ENCODE measurements at regions not wholly inside any gene's neighbourhood (a gene's known extent, or its start where the extent isn't known, plus 50 kb on each side); places are given as distances from the start of the nearest gene placed in this dataset.

- intact Hi-C loops (cut with DNase I; ENCODE audit: low total_unique reads) (no loop called here), in situ Hi-C loops (cut with MboI; ENCODE audit: low pct_ligation_motif_present in 1 of 4, low pct_unique_long_range_greater_than_20kb in 1 of 4, low sequenced_read_pairs in 3 of 4) (no loop called here)
- no peak overlapping the region for H3K27ac ChIP-seq
- no peaks in the 10 kb centered on the region for H3K9me3 ChIP-seq
- H3K4me1 ChIP-seq, result no peaks in the 10 kb centered on the region
- TF ChIP-seq POLR2A (IDR thresholded peaks at IDR 0.05), result no peak
- no peak for TF ChIP-seq POLR2AphosphoS5 (IDR thresholded peaks at IDR 0.05)
- TF ChIP-seq EP300 (IDR thresholded peaks at IDR 0.05; ENCODE audit: low read depth), result no peak
- TF ChIP-seq, protein P1, sequence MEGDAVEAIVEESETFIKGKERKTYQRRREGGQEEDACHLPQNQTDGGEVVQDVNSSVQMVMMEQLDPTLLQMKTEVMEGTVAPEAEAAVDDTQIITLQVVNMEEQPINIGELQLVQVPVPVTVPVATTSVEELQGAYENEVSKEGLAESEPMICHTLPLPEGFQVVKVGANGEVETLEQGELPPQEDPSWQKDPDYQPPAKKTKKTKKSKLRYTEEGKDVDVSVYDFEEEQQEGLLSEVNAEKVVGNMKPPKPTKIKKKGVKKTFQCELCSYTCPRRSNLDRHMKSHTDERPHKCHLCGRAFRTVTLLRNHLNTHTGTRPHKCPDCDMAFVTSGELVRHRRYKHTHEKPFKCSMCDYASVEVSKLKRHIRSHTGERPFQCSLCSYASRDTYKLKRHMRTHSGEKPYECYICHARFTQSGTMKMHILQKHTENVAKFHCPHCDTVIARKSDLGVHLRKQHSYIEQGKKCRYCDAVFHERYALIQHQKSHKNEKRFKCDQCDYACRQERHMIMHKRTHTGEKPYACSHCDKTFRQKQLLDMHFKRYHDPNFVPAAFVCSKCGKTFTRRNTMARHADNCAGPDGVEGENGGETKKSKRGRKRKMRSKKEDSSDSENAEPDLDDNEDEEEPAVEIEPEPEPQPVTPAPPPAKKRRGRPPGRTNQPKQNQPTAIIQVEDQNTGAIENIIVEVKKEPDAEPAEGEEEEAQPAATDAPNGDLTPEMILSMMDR (IDR thresholded peaks at IDR 0.05), result no peak
- DNase-seq, result no peak
- H3K27me3 ChIP-seq, result no peaks in the 10 kb centered on the region
- WGBS, 2 donors (ENCODE audit: low coverage in 1 of 2), result 88 to 100% methylated on average over 1 to 2 of the region's 2 CpGs
- H3K4me3 ChIP-seq, result no peak overlapping the region
- H3K36me3 ChIP-seq, result no peaks in the 10 kb centered on the region
These were observed 73.9 kb upstream of the NRXN1 start for GRCh38 chr2:51105811-51106210.

DNA sequence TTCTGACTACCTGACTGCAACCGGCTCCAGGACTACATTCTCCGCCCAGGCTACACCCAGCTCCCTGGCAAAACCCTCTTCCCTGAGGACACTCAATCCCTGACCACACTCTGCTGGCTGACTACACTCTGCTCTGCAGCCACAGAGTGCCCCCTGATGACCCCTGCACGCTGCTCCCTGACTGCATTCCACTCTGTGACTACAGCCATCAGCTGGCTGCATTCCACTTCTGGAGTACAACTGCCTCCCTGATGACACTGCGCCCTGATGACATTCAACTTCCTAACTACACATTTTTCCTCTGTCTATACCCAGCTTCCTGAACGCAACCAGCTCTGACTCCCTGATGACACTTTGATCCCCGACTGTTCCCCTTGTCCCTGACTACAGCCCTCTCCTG, 71.3 kb upstream of the NRXN1 start:
- H3K4me3 ChIP-seq, result no peak overlapping the region
- 17 to 37% methylated on average over 3 to 6 of the region's 6 CpGs for WGBS, 2 donors (ENCODE audit: low coverage in 1 of 2)
- in situ Hi-C loops (cut with MboI; ENCODE audit: low pct_ligation_motif_present in 1 of 4, low pct_unique_long_range_greater_than_20kb in 1 of 4, low sequenced_read_pairs in 3 of 4) (no loop called here), intact Hi-C loops (cut with DNase I; ENCODE audit: low total_unique reads) (no loop called here)
- H3K4me1 ChIP-seq, result no peaks in the 10 kb centered on the region
- no peaks in the 10 kb centered on the region for H3K36me3 ChIP-seq
- no peaks in the 10 kb centered on the region for H3K27me3 ChIP-seq
- H3K9me3 ChIP-seq, result no peaks in the 10 kb centered on the region
- no peak for TF ChIP-seq POLR2AphosphoS5 (IDR thresholded peaks at IDR 0.05)
- TF ChIP-seq, protein P1 (IDR thresholded peaks at IDR 0.05), result no peak
- H3K27ac ChIP-seq, result no peak overlapping the region
- peak; percentile 7 for DNase-seq

GRCh38 chr2:51093016-51093415, 61.1 kb upstream of the NRXN1 start:
- Histone ChIP-seq H3K36me3 (no peaks in the 10 kb centered on the region), H3K27ac (no peak overlapping the region), H3K4me1 (no peaks in the 10 kb centered on the region), H3K4me3 (no peak overlapping the region), H3K27me3 (no peaks in the 10 kb centered on the region), H3K9me3 (no peaks in the 10 kb centered on the region)
- in situ Hi-C loops (cut with MboI; ENCODE audit: low pct_ligation_motif_present in 1 of 4, low pct_unique_long_range_greater_than_20kb in 1 of 4, low sequenced_read_pairs in 3 of 4) (no loop called here), intact Hi-C loops (cut with DNase I; ENCODE audit: low total_unique reads) (no loop called here)
- 62 to 80% methylated on average over 2 to 4 of the region's 4 CpGs for WGBS, 2 donors (ENCODE audit: low coverage in 1 of 2)
- TF ChIP-seq POLR2AphosphoS5 (IDR thresholded peaks at IDR 0.05), result no peak
- no peak for TF ChIP-seq POLR2A (IDR thresholded peaks at IDR 0.05)
- TF ChIP-seq EP300 (IDR thresholded peaks at IDR 0.05; ENCODE audit: low read depth), result no peak
- TF ChIP-seq, protein P1 (IDR thresholded peaks at IDR 0.05), result no peak
- no peak for DNase-seq

DNA sequence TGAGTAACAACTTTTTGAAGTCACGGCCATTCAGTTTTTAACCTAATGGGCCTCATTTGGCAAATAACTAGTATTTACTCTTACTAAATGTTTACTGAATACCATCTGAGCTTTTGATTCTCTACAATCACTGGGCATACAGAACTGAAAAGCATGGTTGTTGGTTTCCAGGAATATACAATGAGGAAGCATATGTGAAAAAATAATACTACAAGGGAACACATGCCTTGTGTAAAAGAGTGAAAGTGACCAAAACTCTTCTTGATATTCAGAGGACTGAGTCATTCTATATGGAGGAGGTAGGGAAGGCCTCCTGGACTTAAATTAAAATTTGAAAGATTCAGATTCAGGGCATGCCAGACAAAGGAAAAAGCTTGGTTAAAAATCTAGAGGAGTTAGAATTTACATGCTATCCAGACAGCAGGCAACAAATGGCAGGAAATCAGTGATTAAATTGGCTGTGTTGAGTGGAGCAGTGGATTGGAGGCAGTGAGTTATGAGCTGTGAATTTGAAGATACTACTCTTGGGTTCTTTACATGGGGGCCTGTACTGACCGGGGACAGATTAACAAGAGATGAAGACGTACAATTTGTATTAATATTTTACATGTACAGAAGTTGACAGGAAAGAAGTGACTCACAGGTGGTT, 53.6 kb upstream of the NRXN1 start:
- intact Hi-C loops (cut with DNase I; ENCODE audit: low total_unique reads) (no loop called here), in situ Hi-C loops (cut with MboI; ENCODE audit: low pct_ligation_motif_present in 1 of 4, low pct_unique_long_range_greater_than_20kb in 1 of 4, low sequenced_read_pairs in 3 of 4) (no loop called here)
- H3K27me3 ChIP-seq, result no peaks in the 10 kb centered on the region
- H3K9me3 ChIP-seq, result no peaks in the 10 kb centered on the region
- WGBS, 2 donors (ENCODE audit: low coverage in 1 of 2), result 89 to 91% methylated on average over 3 of the region's 3 CpGs
- no peaks in the 10 kb centered on the region for H3K4me1 ChIP-seq
- no peak for DNase-seq
- no peak overlapping the region for H3K4me3 ChIP-seq
- H3K36me3 ChIP-seq, result no peaks in the 10 kb centered on the region
- TF ChIP-seq POLR2AphosphoS5 (IDR thresholded peaks at IDR 0.05) (no peak), EP300 (IDR thresholded peaks at IDR 0.05; ENCODE audit: low read depth) (no peak), POLR2A (IDR thresholded peaks at IDR 0.05) (no peak)
- TF ChIP-seq, protein P1 (IDR thresholded peaks at IDR 0.05), result no peak
- H3K27ac ChIP-seq, result no peak overlapping the region

All from transverse colon (tissue), 4 donors.